ENCODE measurements at regions not wholly inside any gene's neighbourhood (a gene's known extent, or its start where the extent isn't known, plus 50 kb on each side); places are given as distances from the start of the nearest gene placed in this dataset.
"Not testable (repeated sequence)": the region's sequence is repeated elsewhere in the genome, so short reads cannot be mapped to it uniquely, and the experiment has no call there.

DNA sequence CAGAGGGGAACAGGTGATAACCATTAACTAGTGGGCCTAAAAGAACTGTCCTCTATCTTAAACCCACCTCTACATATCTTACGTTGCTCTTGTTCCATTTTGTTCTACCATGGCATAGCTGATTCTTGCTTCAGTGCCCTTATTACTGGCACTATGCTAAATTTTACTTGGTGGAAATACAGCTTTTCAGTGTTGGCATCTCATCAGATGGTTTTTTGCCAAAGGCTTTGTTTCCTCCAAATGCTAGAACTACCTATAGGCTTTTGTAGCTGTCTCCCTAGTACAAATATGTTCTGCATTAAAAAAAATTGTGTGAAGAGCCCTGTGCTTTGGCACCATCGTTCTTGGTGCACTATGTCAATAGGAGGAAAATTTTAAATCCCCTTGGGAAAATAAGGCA, 145.0 kb upstream of the ZBTB20 start:
- TF ChIP-seq, protein P1, sequence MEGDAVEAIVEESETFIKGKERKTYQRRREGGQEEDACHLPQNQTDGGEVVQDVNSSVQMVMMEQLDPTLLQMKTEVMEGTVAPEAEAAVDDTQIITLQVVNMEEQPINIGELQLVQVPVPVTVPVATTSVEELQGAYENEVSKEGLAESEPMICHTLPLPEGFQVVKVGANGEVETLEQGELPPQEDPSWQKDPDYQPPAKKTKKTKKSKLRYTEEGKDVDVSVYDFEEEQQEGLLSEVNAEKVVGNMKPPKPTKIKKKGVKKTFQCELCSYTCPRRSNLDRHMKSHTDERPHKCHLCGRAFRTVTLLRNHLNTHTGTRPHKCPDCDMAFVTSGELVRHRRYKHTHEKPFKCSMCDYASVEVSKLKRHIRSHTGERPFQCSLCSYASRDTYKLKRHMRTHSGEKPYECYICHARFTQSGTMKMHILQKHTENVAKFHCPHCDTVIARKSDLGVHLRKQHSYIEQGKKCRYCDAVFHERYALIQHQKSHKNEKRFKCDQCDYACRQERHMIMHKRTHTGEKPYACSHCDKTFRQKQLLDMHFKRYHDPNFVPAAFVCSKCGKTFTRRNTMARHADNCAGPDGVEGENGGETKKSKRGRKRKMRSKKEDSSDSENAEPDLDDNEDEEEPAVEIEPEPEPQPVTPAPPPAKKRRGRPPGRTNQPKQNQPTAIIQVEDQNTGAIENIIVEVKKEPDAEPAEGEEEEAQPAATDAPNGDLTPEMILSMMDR (conservative IDR thresholded peaks at IDR 0.05; ENCODE audit: low read length), result no peak
- H3K4me3 ChIP-seq (ENCODE audit: low read length), result no peak overlapping the region
- DNase-seq (ENCODE audit: low read depth), result no peak

DNA sequence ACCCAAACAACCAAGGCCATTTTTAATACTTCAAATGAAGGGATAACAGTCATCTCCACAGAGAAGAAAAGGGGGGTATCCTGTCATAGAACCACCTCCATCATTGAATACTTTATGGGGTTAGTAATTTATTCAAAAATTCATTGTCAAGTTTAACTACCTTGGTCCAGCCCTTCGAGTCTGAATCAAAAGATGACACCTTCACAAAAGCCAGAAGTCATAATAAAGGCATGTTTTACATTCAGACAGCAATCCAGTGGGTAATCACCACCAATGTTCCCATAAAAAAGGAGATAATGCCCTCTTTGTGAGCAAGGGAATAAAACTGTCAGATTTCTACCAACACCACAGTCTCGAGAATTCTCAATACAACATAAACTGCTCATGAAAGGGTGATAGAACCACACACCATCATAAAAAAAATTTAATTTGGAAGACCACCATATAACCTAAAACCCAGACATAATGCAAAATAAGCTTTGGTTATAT, 145.6 kb upstream of the ZBTB20 start:
- no peak overlapping the region for H3K4me3 ChIP-seq (ENCODE audit: low read length)

DNA sequence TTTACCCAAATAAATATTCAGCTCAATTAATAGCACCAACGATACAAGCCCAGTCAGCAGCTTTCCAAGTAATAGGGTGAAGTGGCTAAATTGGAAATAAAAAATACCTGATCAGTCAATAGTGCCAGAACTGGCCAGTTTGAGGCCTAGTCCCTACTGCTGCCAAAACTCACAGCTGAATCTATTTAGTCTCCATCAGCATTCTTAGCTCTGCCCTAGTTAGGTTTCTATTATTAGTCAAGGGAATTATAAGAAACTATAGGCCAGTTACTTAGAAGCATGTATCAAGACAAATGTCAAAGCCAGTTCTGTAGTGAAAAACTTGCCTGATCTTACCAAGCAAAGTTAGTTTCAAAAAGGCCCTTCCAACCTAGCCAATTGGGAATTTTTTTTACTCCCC, 146.2 kb upstream of the ZBTB20 start:
- DNase-seq (ENCODE audit: low read depth), result peak; percentile 51
- TF ChIP-seq, protein P1 (conservative IDR thresholded peaks at IDR 0.05; ENCODE audit: low read length), result no peak
- no peak overlapping the region for H3K4me3 ChIP-seq (ENCODE audit: low read length)

More for the DNA sequence above, 145.6 kb upstream of the ZBTB20 start:
- no peak for DNase-seq (ENCODE audit: low read depth)
- TF ChIP-seq, protein P1 (conservative IDR thresholded peaks at IDR 0.05; ENCODE audit: low read length), result no peak

DNA sequence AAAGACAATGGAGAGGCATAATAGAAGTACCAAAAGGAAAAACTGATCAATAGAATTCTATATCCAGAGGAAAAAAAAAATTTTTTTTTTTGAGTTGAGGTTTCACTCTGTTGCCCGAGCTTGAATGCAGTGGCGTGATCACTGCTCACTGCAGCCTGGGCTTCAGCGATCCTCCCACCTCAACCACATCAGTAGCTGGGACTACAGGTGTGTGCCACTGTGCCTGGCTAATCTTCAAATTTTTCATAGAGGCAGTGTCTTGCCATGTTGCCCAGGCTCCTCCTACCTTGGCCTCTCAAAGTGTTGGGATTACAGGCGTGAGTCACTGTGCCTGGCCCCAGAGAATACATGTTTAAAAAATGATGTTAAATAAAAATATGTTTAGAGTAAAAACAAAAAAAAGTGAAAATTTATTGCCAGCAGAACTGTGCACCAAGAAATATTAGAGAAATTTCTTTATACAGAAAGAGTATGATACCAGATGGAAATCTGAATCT, 154.3 kb upstream of the ZBTB20 start:
- no peak for DNase-seq (ENCODE audit: low read depth)
- no peak overlapping the region for H3K4me3 ChIP-seq (ENCODE audit: low read length)
- TF ChIP-seq, protein P1 (conservative IDR thresholded peaks at IDR 0.05; ENCODE audit: low read length), result no peak

DNA sequence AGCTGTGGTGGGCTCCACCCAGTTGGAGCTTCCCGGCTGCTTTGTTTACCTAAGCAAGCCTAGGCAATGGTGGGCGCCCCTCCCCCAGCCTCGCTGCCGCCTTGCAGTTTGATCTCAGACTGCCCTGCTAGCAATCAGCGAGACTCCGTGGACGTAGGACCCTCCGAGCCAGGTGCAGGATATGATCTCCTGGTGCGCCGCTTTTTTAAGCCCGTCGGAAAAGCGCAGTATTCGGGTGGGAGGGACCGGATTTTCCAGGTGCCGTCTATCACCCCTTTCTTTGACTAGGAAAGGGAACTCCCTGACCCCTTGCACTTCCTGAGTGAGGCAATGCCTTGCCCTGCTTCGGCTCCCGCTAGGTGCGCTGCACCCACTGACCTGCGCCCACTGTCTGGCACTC, 170.9 kb upstream of the ZBTB20 start:
- not testable (repeated sequence) for H3K4me3 ChIP-seq (ENCODE audit: low read length); DNase-seq (ENCODE audit: low read depth)

DNA sequence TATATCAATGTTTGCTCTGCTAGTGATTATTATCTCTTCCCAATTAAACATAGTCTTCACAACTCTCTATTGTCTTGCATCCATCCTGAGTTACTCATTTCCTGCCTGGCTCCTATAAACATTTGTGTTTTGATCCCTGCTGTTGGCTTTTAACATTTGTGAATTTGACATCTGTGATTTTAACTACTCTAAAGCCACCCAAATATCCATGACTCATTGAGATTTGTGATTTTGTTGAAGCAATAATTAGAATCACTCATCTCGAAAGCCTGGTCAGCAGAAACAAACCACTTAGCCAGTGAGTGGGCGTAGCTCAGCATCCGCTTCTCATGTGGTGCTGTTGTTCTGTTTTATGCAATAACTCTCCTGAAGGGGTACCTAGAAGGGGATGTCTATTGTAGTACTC, 174.3 kb upstream of the ZBTB20 start:
- DNase-seq (ENCODE audit: low read depth), result peak; percentile 76
- TF ChIP-seq, protein P1 (conservative IDR thresholded peaks at IDR 0.05; ENCODE audit: low read length), result no peak

DNA sequence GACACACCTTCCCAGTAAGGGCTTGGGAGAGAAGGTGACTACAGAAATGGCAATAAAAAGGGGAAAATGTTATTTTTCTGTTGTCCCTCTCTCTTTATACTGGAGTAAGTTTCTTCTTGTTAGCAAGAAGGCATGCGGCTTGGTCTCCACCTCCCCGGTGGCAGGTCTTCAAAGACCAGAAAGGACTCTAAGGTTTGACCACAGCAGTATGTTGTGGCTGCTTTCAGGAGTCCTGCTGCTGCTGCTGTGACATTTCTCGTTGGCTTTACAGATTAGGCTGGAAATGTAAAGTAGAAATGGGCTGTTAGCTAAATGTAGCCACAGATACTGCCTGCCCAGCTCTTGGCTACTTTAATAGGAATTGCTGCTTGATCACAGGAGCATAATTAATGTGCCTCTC, 175.8 kb upstream of the ZBTB20 start:
- no peak for DNase-seq (ENCODE audit: low read depth)
- TF ChIP-seq, protein P1 (conservative IDR thresholded peaks at IDR 0.05; ENCODE audit: low read length), result no peak
- H3K4me3 ChIP-seq (ENCODE audit: low read length), result no peak overlapping the region

More for the DNA sequence above, 174.3 kb upstream of the ZBTB20 start:
- H3K4me3 ChIP-seq (ENCODE audit: low read length), result no peak overlapping the region

DNA sequence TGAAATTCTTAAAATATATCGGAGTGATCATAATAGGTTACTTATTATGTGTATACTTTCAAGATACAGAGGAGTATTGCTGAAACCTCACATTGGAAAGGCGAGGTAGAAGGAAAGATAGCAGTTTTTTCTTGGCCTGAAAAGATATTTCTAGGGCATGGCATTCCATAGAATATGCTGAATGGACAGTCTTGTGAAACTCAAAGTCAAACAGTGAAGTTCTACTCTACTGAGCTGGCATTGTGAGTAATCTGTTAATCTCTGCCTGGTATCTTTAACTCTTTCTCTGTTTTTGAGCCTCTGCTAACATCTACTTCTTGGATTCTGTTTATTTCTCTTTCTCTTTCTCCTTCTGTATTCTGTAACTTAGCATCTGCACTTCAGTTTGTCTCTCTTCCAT, 176.3 kb upstream of the ZBTB20 start:
- H3K4me3 ChIP-seq (ENCODE audit: low read length), result no peak overlapping the region
- DNase-seq (ENCODE audit: low read depth), result no peak
- TF ChIP-seq, protein P1 (conservative IDR thresholded peaks at IDR 0.05; ENCODE audit: low read length), result no peak

All from AG10803 (cell line).